PFSK-1 (cell line): ENCODE measurements at regions not wholly inside any gene's neighbourhood (a gene's known extent, or its start where the extent isn't known, plus 50 kb on each side); places are given as distances from the start of the nearest gene placed in this dataset.

Experiments
- FOXP2 ChIP-seq: optimal IDR thresholded peaks from 2 replicates; pipeline ENCODE3; 2011; ENCODE audit warnings: borderline replicate concordance, control low read depth, inconsistent platforms; ENCODE audit not compliant: insufficient read depth; ENCODE audit errors: extremely low read length, extremely low read depth
- POLR2AphosphoS5 ChIP-seq: IDR thresholded peaks from 2 replicates; pipeline ENCODE4 v1.6.1; 2012; ENCODE audit warnings: low read depth, mild to moderate bottlenecking, control low read depth, low read length, moderate library complexity
- REST ChIP-seq, 2 experiments: IDR thresholded peaks; 2 replicates each; pipeline versions ENCODE4 v1.6.1 to v1.8.0; 2011 to 2012; ENCODE audit warnings: low read depth in 2 of 2, low read length in 2 of 2, control low read depth in 1 of 2, inconsistent platforms in 1 of 2, mild to moderate bottlenecking in 1 of 2, moderate library complexity in 1 of 2; ENCODE audit not compliant: insufficient read depth in 1 of 2
- SIN3A ChIP-seq: IDR thresholded peaks from 2 replicates; pipeline ENCODE4 v1.6.1; 2012; ENCODE audit warnings: mild to moderate bottlenecking, low read length, moderate library complexity, borderline replicate concordance; ENCODE audit not compliant: insufficient read depth

- no peak for TF ChIP-seq POLR2AphosphoS5
- no peak for TF ChIP-seq REST (IDR thresholded peaks at IDR 0.05; ENCODE audit: insufficient read depth in 1 of 2, low read depth in 2 of 2, low read length in 2 of 2)
- no peak for TF ChIP-seq FOXP2
- no peak for TF ChIP-seq SIN3A
These were observed 208.5 kb upstream of the E2F7 start for GRCh38 chr12:77273898-77274297.
